Keratinocyte (primary cell): ENCODE measurements at regions not wholly inside any gene's neighbourhood (a gene's known extent, or its start where the extent isn't known, plus 50 kb on each side); places are given as distances from the start of the nearest gene placed in this dataset.

Experiments
- DNase-seq: peaks from one replicate; pipeline ENCODE4 v3.0.0-alpha.2; 2011; ENCODE audit warnings: low read depth, missing footprints, low spot score
- FAIRE-seq: peaks from 2 replicates; lab custom pipeline; 2011; peaks lifted over from hg19 to GRCh38; lab: Jason Lieb, UNC
- H2AFZ ChIP-seq: 2 replicates; pipeline ENCODE4 v1.6.0; 2012; ENCODE audit warnings: low read length, control low read depth, inconsistent platforms; ENCODE audit not compliant: control insufficient read depth
- H3K27ac ChIP-seq: 2 replicates; pipeline ENCODE4 v1.5.1; 2011; ENCODE audit warnings: low read length; ENCODE audit not compliant: control insufficient read depth, insufficient read depth
- H3K27me3 ChIP-seq: 3 replicates; pipeline ENCODE4 v1.6.0; 2011; ENCODE audit warnings: low read length; ENCODE audit not compliant: control insufficient read depth, insufficient read depth; ENCODE audit errors: extremely low read depth
- H3K36me3 ChIP-seq, 2 experiments: 2 replicates in 1 of 2; 3 replicates in 1 of 2; pipeline ENCODE4 v1.5.1; 2011; ENCODE audit warnings: low read length in 2 of 2, mild to moderate bottlenecking in 1 of 2; ENCODE audit not compliant: control insufficient read depth in 2 of 2, insufficient read depth in 2 of 2; ENCODE audit errors: extremely low read depth in 1 of 2
- H3K4me1 ChIP-seq: 3 replicates; pipeline ENCODE4 v1.5.1; 2011; ENCODE audit warnings: low read length; ENCODE audit not compliant: control insufficient read depth, insufficient read depth; ENCODE audit errors: extremely low read depth
- H3K4me2 ChIP-seq: 3 replicates; pipeline ENCODE4 v1.6.0; 2011; ENCODE audit warnings: low read depth, low read length; ENCODE audit not compliant: control insufficient read depth, insufficient read depth; ENCODE audit errors: extremely low read depth
- H3K4me3 ChIP-seq, 3 experiments: fragments of 200-600 bp in 1 of 3; sonication (generic) in 1 of 3; 2 replicates in 2 of 3; 3 replicates in 1 of 3; pipeline ENCODE4 v1.5.1; 2011 to 2016; ENCODE audit warnings: low read length in 3 of 3, mild to moderate bottlenecking in 3 of 3, control low read depth in 2 of 3, inconsistent platforms in 1 of 3, low read depth in 1 of 3, mixed read lengths in 1 of 3, mixed run types in 1 of 3, moderate library complexity in 1 of 3; ENCODE audit not compliant: control insufficient read depth in 2 of 3, insufficient read depth in 2 of 3; ENCODE audit errors: extremely low read depth in 1 of 3
- H3K79me2 ChIP-seq: 2 replicates; pipeline ENCODE4 v1.6.0; 2012; ENCODE audit warnings: low read length; ENCODE audit not compliant: control insufficient read depth, insufficient read depth
- H3K9ac ChIP-seq: 3 replicates; pipeline ENCODE4 v1.6.0; 2011; ENCODE audit warnings: low read length; ENCODE audit not compliant: control insufficient read depth, insufficient read depth; ENCODE audit errors: extremely low read depth
- H3K9me1 ChIP-seq: 3 replicates; pipeline ENCODE4 v1.6.0; 2011; ENCODE audit warnings: low read length; ENCODE audit not compliant: control insufficient read depth, insufficient read depth; ENCODE audit errors: extremely low read depth
- H3K9me3 ChIP-seq: 2 replicates; pipeline ENCODE4 v1.5.1; 2012; ENCODE audit warnings: low read depth, low read length; ENCODE audit not compliant: control insufficient read depth
- H4K20me1 ChIP-seq: 3 replicates; pipeline ENCODE4 v1.6.0; 2011; ENCODE audit warnings: low read length; ENCODE audit not compliant: control insufficient read depth, insufficient read depth; ENCODE audit errors: extremely low read depth
- EZH2 ChIP-seq: IDR thresholded peaks from one replicate; pipeline ENCODE4 v1.6.1; 2012; ENCODE audit warnings: inconsistent platforms, mild to moderate bottlenecking, low read length, moderate library complexity
- dilution Hi-C: fragments of 300-500 bp; cut with MboI; formaldehyde crosslinking; loops from one replicate; pipeline ENCODE4 v1.7.0; 2020; ENCODE audit warnings: low sequenced_read_pairs; ENCODE audit not compliant: extremely low pct_ligation_motif_present
- TF ChIP-seq, protein P1 (sequence below), 3 experiments: IDR thresholded peaks in 1 of 3; conservative IDR thresholded peaks in 1 of 3; optimal IDR thresholded peaks in 1 of 3; 2 replicates in 2 of 3; 3 replicates in 1 of 3; pipeline versions ENCODE3 to v1.5.1; 2011; ENCODE audit warnings: low read length in 3 of 3, mild to moderate bottlenecking in 3 of 3, moderate library complexity in 2 of 3, control low read depth in 1 of 3, inconsistent platforms in 1 of 3; ENCODE audit not compliant: insufficient read depth in 2 of 3; ENCODE audit errors: extremely low read depth in 1 of 3

DNA sequence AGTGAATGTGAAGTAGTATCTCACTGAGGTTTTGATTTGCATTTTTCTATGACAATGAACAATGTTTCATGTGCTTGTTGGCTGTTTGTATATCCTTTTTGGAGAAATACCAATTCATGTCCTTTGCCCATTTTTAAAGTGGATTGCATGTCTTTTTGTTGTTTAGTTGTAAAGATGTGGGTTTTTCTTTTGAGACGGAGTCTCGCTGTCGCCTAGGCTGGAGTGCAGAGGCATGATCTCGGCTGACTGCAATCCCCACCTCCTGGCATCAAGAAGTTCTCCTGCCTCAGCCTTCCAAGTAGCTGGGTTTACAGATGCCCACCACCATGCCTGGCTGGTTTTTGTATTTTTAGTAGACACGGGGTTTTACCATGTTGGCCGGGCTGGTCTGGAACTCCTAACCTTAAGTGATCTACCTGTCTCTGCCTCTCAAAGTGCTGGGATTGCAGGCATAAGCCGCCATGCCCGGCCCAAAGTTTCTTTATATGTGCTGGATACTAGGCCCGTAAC lies 236.7 kb downstream of the MYCN start:
- Histone ChIP-seq H3K27ac (no peak overlapping the region), H2AFZ (no peak overlapping the region), H3K9me3 (no peaks in the 10 kb centered on the region), H3K4me2 (no peak overlapping the region), H3K36me3 (no peaks in the 10 kb centered on the region), H4K20me1 (no peaks in the 10 kb centered on the region), H3K9me1 (no peaks in the 10 kb centered on the region), H3K4me3 (no peak overlapping the region), H3K27me3 (no peaks in the 10 kb centered on the region), H3K4me1 (no peaks in the 10 kb centered on the region), H3K9ac (no peak overlapping the region), H3K79me2 (no peaks in the 10 kb centered on the region)
- TF ChIP-seq, protein P1, sequence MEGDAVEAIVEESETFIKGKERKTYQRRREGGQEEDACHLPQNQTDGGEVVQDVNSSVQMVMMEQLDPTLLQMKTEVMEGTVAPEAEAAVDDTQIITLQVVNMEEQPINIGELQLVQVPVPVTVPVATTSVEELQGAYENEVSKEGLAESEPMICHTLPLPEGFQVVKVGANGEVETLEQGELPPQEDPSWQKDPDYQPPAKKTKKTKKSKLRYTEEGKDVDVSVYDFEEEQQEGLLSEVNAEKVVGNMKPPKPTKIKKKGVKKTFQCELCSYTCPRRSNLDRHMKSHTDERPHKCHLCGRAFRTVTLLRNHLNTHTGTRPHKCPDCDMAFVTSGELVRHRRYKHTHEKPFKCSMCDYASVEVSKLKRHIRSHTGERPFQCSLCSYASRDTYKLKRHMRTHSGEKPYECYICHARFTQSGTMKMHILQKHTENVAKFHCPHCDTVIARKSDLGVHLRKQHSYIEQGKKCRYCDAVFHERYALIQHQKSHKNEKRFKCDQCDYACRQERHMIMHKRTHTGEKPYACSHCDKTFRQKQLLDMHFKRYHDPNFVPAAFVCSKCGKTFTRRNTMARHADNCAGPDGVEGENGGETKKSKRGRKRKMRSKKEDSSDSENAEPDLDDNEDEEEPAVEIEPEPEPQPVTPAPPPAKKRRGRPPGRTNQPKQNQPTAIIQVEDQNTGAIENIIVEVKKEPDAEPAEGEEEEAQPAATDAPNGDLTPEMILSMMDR (optimal IDR thresholded peaks at IDR 0.05 in 1 of 3, IDR thresholded peaks at IDR 0.05 in 1 of 3, conservative IDR thresholded peaks at IDR 0.05 in 1 of 3; ENCODE audit: extremely low read depth in 1 of 3, insufficient read depth in 2 of 3, low read length in 3 of 3) = no peak
- TF ChIP-seq EZH2 = no peak
- FAIRE-seq (no peak), DNase-seq (no peak)
- dilution Hi-C loops = no loop called here

DNA sequence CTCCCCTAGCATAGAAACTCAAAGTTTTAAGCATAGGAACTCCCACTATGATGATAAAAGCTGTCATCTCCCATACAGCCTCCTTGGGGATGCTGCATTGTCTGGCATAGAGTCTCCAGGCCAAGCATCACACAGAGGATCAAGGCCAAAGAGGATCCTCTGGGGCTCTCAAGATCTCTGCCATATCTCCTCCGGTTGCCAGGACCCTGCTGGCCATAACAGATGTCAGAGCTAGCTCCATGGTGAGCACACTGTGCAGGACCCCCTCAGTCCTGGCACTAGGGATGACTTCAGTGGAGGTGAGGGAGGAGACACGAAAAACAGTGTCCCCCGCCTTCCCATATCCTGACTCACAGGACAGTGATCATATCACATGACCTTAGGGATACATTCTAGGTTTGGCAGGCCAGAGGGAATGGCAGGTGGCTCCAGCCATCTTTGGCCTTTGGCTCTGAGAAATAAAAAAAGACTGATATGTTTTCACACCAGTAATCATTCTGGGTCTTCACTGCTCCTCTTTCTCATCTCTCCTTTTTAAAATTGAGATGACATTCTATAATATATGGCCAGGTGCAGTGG lies 235.0 kb downstream of the MYCN start:
- H4K20me1 ChIP-seq = no peaks in the 10 kb centered on the region
- no peak overlapping the region for H3K4me2 ChIP-seq
- H3K9me1 ChIP-seq = no peaks in the 10 kb centered on the region
- FAIRE-seq (no peak), DNase-seq (no peak)
- H3K27ac ChIP-seq = no peak overlapping the region
- H3K27me3 ChIP-seq = no peaks in the 10 kb centered on the region
- no peak overlapping the region for H3K4me3 ChIP-seq
- no peak overlapping the region for H3K9ac ChIP-seq
- H3K79me2 ChIP-seq = no peaks in the 10 kb centered on the region
- no peak for TF ChIP-seq EZH2
- TF ChIP-seq, protein P1 (optimal IDR thresholded peaks at IDR 0.05 in 1 of 3, IDR thresholded peaks at IDR 0.05 in 1 of 3, conservative IDR thresholded peaks at IDR 0.05 in 1 of 3; ENCODE audit: extremely low read depth in 1 of 3, insufficient read depth in 2 of 3, low read length in 3 of 3) = no peak
- no peaks in the 10 kb centered on the region for H3K4me1 ChIP-seq
- no peak overlapping the region for H2AFZ ChIP-seq
- H3K9me3 ChIP-seq = no peaks in the 10 kb centered on the region
- dilution Hi-C loops = no loop called here
- H3K36me3 ChIP-seq = no peaks in the 10 kb centered on the region
